ENCODE measurements at regions not wholly inside any gene's neighbourhood (a gene's known extent, or its start where the extent isn't known, plus 50 kb on each side); places are given as distances from the start of the nearest gene placed in this dataset.

DNA sequence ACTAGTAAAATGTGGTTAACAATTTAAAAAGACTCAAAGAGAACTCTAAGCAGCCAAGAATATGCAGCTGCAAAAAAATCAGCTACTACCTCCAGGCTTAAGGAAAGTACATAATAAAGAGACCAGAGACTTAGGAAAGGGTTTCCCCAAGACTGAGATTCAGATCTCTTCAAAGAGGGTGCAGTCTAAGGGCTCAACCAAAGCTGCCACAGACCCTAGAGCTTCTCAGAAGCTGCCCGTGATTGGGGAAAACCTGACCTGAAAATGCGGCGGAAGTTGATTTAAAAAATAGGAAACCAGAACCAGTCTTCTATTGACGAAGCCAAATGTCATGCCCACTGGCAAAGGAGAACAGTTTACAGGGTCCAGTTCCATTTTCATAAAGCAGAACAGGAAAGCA, 516.8 kb upstream of the MARCKS start:
- Histone ChIP-seq H3K4me1 (ENCODE audit: control insufficient read depth in 1 of 2, insufficient read depth in 2 of 2, low read depth in 1 of 2, low read length in 1 of 2) (peaks cover 6 to 8% of the 10 kb centered on the region in 2 experiments; a peak in 3 of 4 replicates), H3K9me2 (no peaks in the 10 kb centered on the region), H2AFZ (ENCODE audit: low read depth) (no peak overlapping the region), H3F3A (replicated peaks; ENCODE audit: insufficient read depth) (peaks cover 12% of the 10 kb centered on the region), H3K4me2 (no peak overlapping the region), H3K27me3 (ENCODE audit: insufficient read depth) (no peaks in the 10 kb centered on the region), H3K27ac (ENCODE audit: low read depth in 2 of 2, low read length in 1 of 2) (no peak overlapping the region), H3K79me2 (ENCODE audit: insufficient read depth) (no peaks in the 10 kb centered on the region), H4K20me1 (ENCODE audit: insufficient read depth) (no peaks in the 10 kb centered on the region), H3K4me3 (ENCODE audit: low read depth in 2 of 2, low read length in 1 of 2) (no peak overlapping the region), H3K36me3 (replicated peaks in 1 of 2; ENCODE audit: control insufficient read depth in 1 of 2, insufficient read depth in 2 of 2, low read length in 1 of 2) (no peaks in the 10 kb centered on the region), H3K9ac (no peak overlapping the region), H3K9me3 (no peaks in the 10 kb centered on the region)
- no peak for DNase-seq
- TF ChIP-seq RCOR1 (IDR thresholded peaks at IDR 0.05; ENCODE audit: low read length) (no peak), RAD21 (IDR thresholded peaks at IDR 0.05; ENCODE audit: low read length) (no peak), SMC3 (IDR thresholded peaks at IDR 0.05; ENCODE audit: low read depth, low read length) (no peak), YY1 (IDR thresholded peaks at IDR 0.05; ENCODE audit: low read depth) (no peak), FOXJ3 (CRISPR knock-in tag; IDR thresholded peaks at IDR 0.05) (no peak), FOSL2 (IDR thresholded peaks at IDR 0.05; ENCODE audit: borderline replicate concordance, low read depth) (no peak), GABPA (IDR thresholded peaks at IDR 0.05; ENCODE audit: low read depth) (no peak), TCF12 (IDR thresholded peaks at IDR 0.05) (no peak), CHD2 (IDR thresholded peaks at IDR 0.05; ENCODE audit: low read length, partially characterized antibody) (no peak), JUND (IDR thresholded peaks at IDR 0.05) (no peak), MEF2A (IDR thresholded peaks at IDR 0.05; ENCODE audit: borderline replicate concordance, low read depth) (no peak), FOXM1 (IDR thresholded peaks at IDR 0.05; ENCODE audit: low read depth) (no peak), RFX5 (IDR thresholded peaks at IDR 0.05; ENCODE audit: low read length) (no peak)
- TF ChIP-seq, protein P1, sequence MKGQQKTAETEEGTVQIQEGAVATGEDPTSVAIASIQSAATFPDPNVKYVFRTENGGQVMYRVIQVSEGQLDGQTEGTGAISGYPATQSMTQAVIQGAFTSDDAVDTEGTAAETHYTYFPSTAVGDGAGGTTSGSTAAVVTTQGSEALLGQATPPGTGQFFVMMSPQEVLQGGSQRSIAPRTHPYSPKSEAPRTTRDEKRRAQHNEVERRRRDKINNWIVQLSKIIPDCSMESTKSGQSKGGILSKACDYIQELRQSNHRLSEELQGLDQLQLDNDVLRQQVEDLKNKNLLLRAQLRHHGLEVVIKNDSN (IDR thresholded peaks at IDR 0.05; ENCODE audit: borderline replicate concordance, low read depth): no peak
- 98% methylated on average over 4 of the region's 4 CpGs for WGBS (ENCODE audit: low lambda C conversion rate)
- POLR2A ChIA-PET: no interaction called here
- CTCF ChIA-PET: no interaction called here

DNA sequence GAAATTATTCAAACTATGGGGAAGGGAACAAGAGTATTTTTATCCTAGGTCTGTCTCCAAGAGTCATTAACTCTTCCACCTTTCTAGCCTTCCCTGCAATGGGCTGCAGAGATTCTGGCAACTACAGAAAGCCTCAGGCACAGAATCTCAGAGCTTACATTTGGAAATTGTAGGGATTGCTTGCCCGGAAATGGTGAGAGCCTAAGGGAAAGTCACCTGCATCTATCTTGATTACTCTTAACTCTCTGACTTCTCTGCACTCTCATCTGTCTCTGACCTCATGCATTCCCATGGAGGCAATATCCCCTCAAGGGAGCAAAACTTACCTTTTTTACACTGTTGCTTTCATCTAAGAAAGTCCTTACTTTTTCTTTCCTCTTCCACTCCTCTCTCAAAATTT, 513.2 kb upstream of the MARCKS start:
- H3K79me2 ChIP-seq (ENCODE audit: insufficient read depth): no peaks in the 10 kb centered on the region
- H3K9ac ChIP-seq: no peak overlapping the region
- H3K27me3 ChIP-seq (ENCODE audit: insufficient read depth): no peaks in the 10 kb centered on the region
- H3K9me2 ChIP-seq: no peaks in the 10 kb centered on the region
- ChIA-PET POLR2A (no interaction called here), CTCF (no interaction called here)
- no peak overlapping the region for H3K4me2 ChIP-seq
- peaks cover 6 to 14% of the 10 kb centered on the region in 2 experiments; a peak in 3 of 4 replicates for H3K4me1 ChIP-seq (ENCODE audit: control insufficient read depth in 1 of 2, insufficient read depth in 2 of 2, low read depth in 1 of 2, low read length in 1 of 2)
- H4K20me1 ChIP-seq (ENCODE audit: insufficient read depth): no peaks in the 10 kb centered on the region
- H3K9me3 ChIP-seq: no peaks in the 10 kb centered on the region
- H3K36me3 ChIP-seq (replicated peaks in 1 of 2; ENCODE audit: control insufficient read depth in 1 of 2, insufficient read depth in 2 of 2, low read length in 1 of 2): no peaks in the 10 kb centered on the region
- DNase-seq: no peak
- no peak overlapping the region for H3K4me3 ChIP-seq (ENCODE audit: low read depth in 2 of 2, low read length in 1 of 2)
- 75% methylated on average over 1 of the region's 1 CpG for WGBS (ENCODE audit: low lambda C conversion rate)
- no peak overlapping the region for H3K27ac ChIP-seq (ENCODE audit: low read depth in 2 of 2, low read length in 1 of 2)
- H3F3A ChIP-seq (replicated peaks; ENCODE audit: insufficient read depth): peaks cover 17% of the 10 kb centered on the region
- no peak overlapping the region for H2AFZ ChIP-seq (ENCODE audit: low read depth)
- no peak for TF ChIP-seq NRF1 (IDR thresholded peaks at IDR 0.05; ENCODE audit: low read depth, low read length)
- TF ChIP-seq JUND (IDR thresholded peaks at IDR 0.05): no peak
- TF ChIP-seq CHD2 (IDR thresholded peaks at IDR 0.05; ENCODE audit: low read length, partially characterized antibody): no peak
- no peak for TF ChIP-seq GABPA (IDR thresholded peaks at IDR 0.05; ENCODE audit: low read depth)
- no peak for TF ChIP-seq RXRA (IDR thresholded peaks at IDR 0.05; ENCODE audit: borderline replicate concordance, low read depth)
- TF ChIP-seq RFX5 (IDR thresholded peaks at IDR 0.05; ENCODE audit: low read length): no peak
- TF ChIP-seq EZH2phosphoT487 (IDR thresholded peaks at IDR 0.05; ENCODE audit: borderline replicate concordance, low read depth): no peak
- TF ChIP-seq MEF2A (IDR thresholded peaks at IDR 0.05; ENCODE audit: borderline replicate concordance, low read depth): no peak
- no peak for TF ChIP-seq TEAD4 (IDR thresholded peaks at IDR 0.05; ENCODE audit: borderline replicate concordance, insufficient read depth)
- TF ChIP-seq, protein P2, sequence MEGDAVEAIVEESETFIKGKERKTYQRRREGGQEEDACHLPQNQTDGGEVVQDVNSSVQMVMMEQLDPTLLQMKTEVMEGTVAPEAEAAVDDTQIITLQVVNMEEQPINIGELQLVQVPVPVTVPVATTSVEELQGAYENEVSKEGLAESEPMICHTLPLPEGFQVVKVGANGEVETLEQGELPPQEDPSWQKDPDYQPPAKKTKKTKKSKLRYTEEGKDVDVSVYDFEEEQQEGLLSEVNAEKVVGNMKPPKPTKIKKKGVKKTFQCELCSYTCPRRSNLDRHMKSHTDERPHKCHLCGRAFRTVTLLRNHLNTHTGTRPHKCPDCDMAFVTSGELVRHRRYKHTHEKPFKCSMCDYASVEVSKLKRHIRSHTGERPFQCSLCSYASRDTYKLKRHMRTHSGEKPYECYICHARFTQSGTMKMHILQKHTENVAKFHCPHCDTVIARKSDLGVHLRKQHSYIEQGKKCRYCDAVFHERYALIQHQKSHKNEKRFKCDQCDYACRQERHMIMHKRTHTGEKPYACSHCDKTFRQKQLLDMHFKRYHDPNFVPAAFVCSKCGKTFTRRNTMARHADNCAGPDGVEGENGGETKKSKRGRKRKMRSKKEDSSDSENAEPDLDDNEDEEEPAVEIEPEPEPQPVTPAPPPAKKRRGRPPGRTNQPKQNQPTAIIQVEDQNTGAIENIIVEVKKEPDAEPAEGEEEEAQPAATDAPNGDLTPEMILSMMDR (IDR thresholded peaks at IDR 0.05): no peak
- TF ChIP-seq, protein P3, sequence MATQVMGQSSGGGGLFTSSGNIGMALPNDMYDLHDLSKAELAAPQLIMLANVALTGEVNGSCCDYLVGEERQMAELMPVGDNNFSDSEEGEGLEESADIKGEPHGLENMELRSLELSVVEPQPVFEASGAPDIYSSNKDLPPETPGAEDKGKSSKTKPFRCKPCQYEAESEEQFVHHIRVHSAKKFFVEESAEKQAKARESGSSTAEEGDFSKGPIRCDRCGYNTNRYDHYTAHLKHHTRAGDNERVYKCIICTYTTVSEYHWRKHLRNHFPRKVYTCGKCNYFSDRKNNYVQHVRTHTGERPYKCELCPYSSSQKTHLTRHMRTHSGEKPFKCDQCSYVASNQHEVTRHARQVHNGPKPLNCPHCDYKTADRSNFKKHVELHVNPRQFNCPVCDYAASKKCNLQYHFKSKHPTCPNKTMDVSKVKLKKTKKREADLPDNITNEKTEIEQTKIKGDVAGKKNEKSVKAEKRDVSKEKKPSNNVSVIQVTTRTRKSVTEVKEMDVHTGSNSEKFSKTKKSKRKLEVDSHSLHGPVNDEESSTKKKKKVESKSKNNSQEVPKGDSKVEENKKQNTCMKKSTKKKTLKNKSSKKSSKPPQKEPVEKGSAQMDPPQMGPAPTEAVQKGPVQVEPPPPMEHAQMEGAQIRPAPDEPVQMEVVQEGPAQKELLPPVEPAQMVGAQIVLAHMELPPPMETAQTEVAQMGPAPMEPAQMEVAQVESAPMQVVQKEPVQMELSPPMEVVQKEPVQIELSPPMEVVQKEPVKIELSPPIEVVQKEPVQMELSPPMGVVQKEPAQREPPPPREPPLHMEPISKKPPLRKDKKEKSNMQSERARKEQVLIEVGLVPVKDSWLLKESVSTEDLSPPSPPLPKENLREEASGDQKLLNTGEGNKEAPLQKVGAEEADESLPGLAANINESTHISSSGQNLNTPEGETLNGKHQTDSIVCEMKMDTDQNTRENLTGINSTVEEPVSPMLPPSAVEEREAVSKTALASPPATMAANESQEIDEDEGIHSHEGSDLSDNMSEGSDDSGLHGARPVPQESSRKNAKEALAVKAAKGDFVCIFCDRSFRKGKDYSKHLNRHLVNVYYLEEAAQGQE (IDR thresholded peaks at IDR 0.05; ENCODE audit: low read depth, low read length): no peak
- no peak for TF ChIP-seq RCOR1 (IDR thresholded peaks at IDR 0.05; ENCODE audit: low read length)
- no peak for TF ChIP-seq NFIC (IDR thresholded peaks at IDR 0.05; ENCODE audit: borderline replicate concordance)
- no peak for TF ChIP-seq GATA2 (CRISPR knock-in tag; IDR thresholded peaks at IDR 0.05)
- TF ChIP-seq, protein P4, sequence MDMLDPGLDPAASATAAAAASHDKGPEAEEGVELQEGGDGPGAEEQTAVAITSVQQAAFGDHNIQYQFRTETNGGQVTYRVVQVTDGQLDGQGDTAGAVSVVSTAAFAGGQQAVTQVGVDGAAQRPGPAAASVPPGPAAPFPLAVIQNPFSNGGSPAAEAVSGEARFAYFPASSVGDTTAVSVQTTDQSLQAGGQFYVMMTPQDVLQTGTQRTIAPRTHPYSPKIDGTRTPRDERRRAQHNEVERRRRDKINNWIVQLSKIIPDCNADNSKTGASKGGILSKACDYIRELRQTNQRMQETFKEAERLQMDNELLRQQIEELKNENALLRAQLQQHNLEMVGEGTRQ (IDR thresholded peaks at IDR 0.05; ENCODE audit: borderline replicate concordance, low read depth, low read length): no peak
- no peak for TF ChIP-seq FOXJ3 (CRISPR knock-in tag; IDR thresholded peaks at IDR 0.05)
- no peak for TF ChIP-seq YY1 (IDR thresholded peaks at IDR 0.05; ENCODE audit: low read depth)

Data from SK-N-SH (cell line).